ENCODE measurements at regions not wholly inside any gene's neighbourhood (a gene's known extent, or its start where the extent isn't known, plus 50 kb on each side); places are given as distances from the start of the nearest gene placed in this dataset.

DNA sequence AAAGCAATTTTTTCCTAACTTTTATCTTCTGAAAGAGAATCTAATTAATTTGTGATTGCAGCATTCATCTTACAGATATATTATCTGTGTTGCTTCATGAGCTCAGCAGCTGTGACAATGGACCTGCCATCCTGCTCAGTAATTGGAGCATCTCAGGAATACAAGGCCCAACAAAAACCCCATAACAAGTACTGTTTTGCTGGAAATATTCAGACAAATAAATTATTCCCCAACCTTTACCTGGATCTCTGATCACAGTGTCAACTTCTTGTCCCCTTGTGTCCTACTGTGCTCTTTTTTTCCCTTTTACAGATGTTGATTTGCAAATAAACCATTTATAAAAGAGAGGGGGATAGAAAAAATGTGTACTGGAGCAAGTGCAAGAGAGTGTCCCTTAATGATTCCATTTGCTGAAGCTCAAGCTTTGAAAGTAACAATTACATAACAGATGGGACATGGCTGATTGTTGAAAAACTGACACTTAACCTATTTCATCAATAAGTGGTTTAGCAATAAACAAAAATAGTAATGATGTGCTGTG is 1063.4 kb upstream of the GHITM start:
- no peak for DNase-seq (ENCODE audit: low read depth)
- H3K4me3 ChIP-seq (ENCODE audit: low read depth, low read length), result no peak overlapping the region
- TF ChIP-seq, protein P1, sequence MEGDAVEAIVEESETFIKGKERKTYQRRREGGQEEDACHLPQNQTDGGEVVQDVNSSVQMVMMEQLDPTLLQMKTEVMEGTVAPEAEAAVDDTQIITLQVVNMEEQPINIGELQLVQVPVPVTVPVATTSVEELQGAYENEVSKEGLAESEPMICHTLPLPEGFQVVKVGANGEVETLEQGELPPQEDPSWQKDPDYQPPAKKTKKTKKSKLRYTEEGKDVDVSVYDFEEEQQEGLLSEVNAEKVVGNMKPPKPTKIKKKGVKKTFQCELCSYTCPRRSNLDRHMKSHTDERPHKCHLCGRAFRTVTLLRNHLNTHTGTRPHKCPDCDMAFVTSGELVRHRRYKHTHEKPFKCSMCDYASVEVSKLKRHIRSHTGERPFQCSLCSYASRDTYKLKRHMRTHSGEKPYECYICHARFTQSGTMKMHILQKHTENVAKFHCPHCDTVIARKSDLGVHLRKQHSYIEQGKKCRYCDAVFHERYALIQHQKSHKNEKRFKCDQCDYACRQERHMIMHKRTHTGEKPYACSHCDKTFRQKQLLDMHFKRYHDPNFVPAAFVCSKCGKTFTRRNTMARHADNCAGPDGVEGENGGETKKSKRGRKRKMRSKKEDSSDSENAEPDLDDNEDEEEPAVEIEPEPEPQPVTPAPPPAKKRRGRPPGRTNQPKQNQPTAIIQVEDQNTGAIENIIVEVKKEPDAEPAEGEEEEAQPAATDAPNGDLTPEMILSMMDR (IDR thresholded peaks at IDR 0.05; ENCODE audit: control insufficient read depth, extremely low read depth, insufficient read depth), result no peak

DNA sequence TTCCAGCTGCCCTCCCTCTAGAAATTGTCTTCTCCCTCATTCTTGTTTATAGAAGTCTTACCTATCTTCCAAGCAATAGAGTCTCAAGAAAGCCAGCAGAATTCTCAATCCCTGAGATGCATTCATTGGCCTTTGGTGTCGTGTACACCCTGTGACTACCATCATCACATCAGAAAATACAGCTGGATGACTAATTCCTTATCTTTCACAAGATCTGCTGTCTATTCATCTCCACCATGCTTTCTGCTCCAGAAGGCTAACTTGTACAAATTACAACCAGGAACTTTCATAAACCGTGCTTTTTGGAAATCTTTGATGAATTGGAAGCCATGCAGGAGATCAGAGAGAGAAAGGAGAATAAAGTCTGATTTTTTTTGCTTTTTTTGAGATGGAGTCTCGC is 1062.9 kb upstream of the GHITM start:
- TF ChIP-seq, protein P1 (IDR thresholded peaks at IDR 0.05; ENCODE audit: control insufficient read depth, extremely low read depth, insufficient read depth), result no peak
- no peak for DNase-seq (ENCODE audit: low read depth)
- H3K4me3 ChIP-seq (ENCODE audit: low read depth, low read length), result no peak overlapping the region

DNA sequence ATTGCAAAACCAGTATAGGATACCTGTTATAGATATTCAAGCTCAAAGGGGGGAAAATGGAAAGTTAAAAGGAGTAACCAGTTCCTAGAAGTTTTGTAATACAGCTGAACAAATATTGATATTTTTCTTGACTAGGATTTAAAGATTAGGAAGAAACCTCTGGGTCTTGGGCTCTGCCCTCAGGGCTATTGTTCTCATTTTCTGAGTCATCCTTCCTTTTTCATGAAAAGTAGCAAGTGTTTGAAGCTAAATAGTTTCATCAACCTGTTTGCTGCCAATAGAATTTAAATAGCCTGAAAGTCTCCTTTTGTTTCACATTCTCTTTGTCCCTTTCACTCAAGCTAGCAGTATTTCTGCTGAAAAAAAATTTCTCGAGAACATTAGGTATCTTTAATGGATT is 1061.1 kb upstream of the GHITM start:
- TF ChIP-seq, protein P1 (IDR thresholded peaks at IDR 0.05; ENCODE audit: control insufficient read depth, extremely low read depth, insufficient read depth), result no peak
- no peak for DNase-seq (ENCODE audit: low read depth)
- H3K4me3 ChIP-seq (ENCODE audit: low read depth, low read length), result no peak overlapping the region

DNA sequence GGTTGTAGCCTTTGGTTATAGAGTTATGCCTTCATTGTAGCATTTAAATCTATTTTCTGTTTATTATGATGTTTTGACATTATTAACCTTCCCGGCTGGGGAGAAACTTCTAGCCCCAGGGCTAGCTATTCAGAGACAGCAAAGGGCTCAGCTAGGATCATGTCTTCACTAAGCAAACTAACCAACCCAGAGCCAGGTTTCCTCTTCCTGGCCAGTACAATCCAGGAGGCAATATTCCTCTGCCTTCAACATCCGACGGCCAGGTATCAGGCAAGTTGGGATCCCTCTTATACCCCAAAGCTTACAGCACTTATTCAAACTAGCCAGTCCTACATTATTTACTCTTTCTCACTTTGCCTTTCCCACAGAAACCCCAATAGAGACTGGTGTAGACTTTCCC is 1060.7 kb upstream of the GHITM start:
- TF ChIP-seq, protein P1 (IDR thresholded peaks at IDR 0.05; ENCODE audit: control insufficient read depth, extremely low read depth, insufficient read depth), result no peak
- H3K4me3 ChIP-seq (ENCODE audit: low read depth, low read length), result no peak overlapping the region
- no peak for DNase-seq (ENCODE audit: low read depth)

DNA sequence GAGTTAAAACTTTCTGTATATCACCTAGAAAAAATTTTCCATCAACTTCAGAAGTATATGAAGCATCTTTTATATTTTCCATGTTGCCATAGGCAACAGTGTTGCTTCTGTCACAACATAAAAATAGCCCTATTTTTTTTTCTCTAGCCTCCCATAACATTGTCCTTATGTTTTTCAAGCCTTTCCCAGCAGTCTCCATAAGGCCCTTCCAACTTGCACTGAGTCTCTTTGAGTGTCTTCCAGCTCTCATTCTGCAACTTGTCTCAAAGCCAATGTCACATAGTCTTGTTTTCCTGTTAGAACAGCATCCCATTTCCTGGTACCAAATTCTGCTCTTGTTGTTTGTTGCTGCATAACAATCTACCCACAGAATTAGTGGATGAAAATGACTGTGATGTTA is 1055.5 kb upstream of the GHITM start:
- TF ChIP-seq, protein P1 (IDR thresholded peaks at IDR 0.05; ENCODE audit: control insufficient read depth, extremely low read depth, insufficient read depth), result no peak
- no peak overlapping the region for H3K4me3 ChIP-seq (ENCODE audit: low read depth, low read length)
- DNase-seq (ENCODE audit: low read depth), result no peak

DNA sequence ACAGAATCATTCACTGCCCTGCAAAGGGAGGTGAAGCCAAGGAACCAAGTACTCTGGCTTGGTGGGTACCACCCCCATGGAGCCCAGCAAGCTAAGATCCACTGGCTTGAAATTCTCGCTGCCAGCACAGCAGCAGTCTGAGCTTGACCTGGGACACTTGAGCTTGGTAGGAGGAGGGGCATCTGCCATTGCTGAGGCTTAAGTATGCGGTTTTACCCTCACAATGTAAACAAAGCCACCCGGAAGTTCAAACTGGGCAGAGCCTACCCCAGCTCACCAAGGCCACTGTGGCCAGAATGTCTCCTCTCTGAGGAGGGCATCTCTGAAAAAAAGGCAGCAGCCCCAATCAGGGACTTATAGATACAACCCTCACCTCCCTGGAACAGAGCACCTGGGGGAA is 1050.0 kb upstream of the GHITM start:
- no peak for DNase-seq (ENCODE audit: low read depth)
- H3K4me3 ChIP-seq (ENCODE audit: low read depth, low read length), result no peak overlapping the region
- TF ChIP-seq, protein P1 (IDR thresholded peaks at IDR 0.05; ENCODE audit: control insufficient read depth, extremely low read depth, insufficient read depth), result no peak

DNA sequence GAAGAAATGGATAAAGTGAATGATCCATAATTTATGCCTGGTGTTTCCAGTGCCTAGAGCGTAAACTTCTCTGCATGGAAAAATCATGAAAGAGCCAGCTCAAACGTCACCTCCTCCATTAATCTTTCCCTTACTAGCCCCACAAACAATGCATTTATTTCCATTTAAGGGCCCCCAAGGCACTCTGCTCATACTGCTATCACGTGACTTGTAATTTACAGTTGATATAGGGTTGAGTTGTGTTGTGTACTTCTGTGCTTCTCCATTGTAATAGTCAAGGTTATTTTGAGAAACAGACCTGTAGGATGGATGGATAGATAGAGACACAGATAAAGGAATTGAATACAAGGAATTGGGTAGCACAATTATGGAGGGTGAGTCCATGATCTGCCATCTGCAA is 1034.7 kb upstream of the GHITM start:
- no peak for DNase-seq (ENCODE audit: low read depth)
- TF ChIP-seq, protein P1 (IDR thresholded peaks at IDR 0.05; ENCODE audit: control insufficient read depth, extremely low read depth, insufficient read depth), result no peak
- H3K4me3 ChIP-seq (ENCODE audit: low read depth, low read length), result no peak overlapping the region
